ENCODE measurements at regions not wholly inside any gene's neighbourhood (a gene's known extent, or its start where the extent isn't known, plus 50 kb on each side); places are given as distances from the start of the nearest gene placed in this dataset.
A peak's percentile ranks its signal among the peaks of the same experiment; 100 is the strongest.

DNA sequence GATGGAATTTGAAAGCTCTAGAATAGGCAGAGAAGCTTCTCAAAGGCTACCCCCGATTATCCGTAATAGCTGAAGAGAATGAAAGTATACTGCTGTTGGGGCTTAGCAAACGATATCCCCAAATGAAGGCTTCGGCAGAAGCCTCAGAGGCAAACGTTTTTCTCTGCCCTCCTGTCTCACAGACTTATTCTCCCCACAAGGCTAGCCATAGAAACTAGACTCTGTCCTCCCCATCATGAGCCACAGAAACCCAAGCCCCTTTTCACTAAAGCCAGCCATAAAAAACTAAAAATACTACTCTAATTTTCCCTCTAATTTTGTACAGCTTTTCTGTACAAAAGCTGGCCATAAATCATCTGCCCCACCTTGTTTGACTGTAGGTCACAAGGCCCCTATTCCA lies 413.4 kb upstream of the CFAP20DC start:
- TF ChIP-seq, protein P1, sequence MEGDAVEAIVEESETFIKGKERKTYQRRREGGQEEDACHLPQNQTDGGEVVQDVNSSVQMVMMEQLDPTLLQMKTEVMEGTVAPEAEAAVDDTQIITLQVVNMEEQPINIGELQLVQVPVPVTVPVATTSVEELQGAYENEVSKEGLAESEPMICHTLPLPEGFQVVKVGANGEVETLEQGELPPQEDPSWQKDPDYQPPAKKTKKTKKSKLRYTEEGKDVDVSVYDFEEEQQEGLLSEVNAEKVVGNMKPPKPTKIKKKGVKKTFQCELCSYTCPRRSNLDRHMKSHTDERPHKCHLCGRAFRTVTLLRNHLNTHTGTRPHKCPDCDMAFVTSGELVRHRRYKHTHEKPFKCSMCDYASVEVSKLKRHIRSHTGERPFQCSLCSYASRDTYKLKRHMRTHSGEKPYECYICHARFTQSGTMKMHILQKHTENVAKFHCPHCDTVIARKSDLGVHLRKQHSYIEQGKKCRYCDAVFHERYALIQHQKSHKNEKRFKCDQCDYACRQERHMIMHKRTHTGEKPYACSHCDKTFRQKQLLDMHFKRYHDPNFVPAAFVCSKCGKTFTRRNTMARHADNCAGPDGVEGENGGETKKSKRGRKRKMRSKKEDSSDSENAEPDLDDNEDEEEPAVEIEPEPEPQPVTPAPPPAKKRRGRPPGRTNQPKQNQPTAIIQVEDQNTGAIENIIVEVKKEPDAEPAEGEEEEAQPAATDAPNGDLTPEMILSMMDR (IDR thresholded peaks at IDR 0.05; ENCODE audit: insufficient read depth, low read length, severe bottlenecking): no peak
- FAIRE-seq: no peak
- no peak for DNase-seq (ENCODE audit: low read depth)
- Histone ChIP-seq H3K27me3 (ENCODE audit: control insufficient read depth, insufficient read depth, low read length) (no peaks in the 10 kb centered on the region), H3K36me3 (ENCODE audit: control insufficient read depth, insufficient read depth, low read length) (no peaks in the 10 kb centered on the region), H3K4me3 (ENCODE audit: low read depth, low read length) (no peak overlapping the region)

- no peak overlapping the region for H3K4me3 ChIP-seq (ENCODE audit: low read depth, low read length)
- no peaks in the 10 kb centered on the region for H3K27me3 ChIP-seq (ENCODE audit: control insufficient read depth, insufficient read depth, low read length)
- H3K36me3 ChIP-seq (ENCODE audit: control insufficient read depth, insufficient read depth, low read length): no peaks in the 10 kb centered on the region
- no peak for DNase-seq (ENCODE audit: low read depth)
- TF ChIP-seq, protein P1 (IDR thresholded peaks at IDR 0.05; ENCODE audit: insufficient read depth, low read length, severe bottlenecking): no peak
- no peak for FAIRE-seq
Measured at GRCh38 chr3:59460068-59460467, 410.2 kb upstream of the CFAP20DC start.

GRCh38 chr3:59456852-59457485 lies 407.1 kb upstream of the CFAP20DC start:
- TF ChIP-seq, protein P1 (IDR thresholded peaks at IDR 0.05; ENCODE audit: insufficient read depth, low read length, severe bottlenecking): no peak
- no peak overlapping the region for H3K4me3 ChIP-seq (ENCODE audit: low read depth, low read length)
- no peak for DNase-seq (ENCODE audit: low read depth)
- no peaks in the 10 kb centered on the region for H3K27me3 ChIP-seq (ENCODE audit: control insufficient read depth, insufficient read depth, low read length)
- H3K36me3 ChIP-seq (ENCODE audit: control insufficient read depth, insufficient read depth, low read length): no peaks in the 10 kb centered on the region
- FAIRE-seq: no peak

DNA sequence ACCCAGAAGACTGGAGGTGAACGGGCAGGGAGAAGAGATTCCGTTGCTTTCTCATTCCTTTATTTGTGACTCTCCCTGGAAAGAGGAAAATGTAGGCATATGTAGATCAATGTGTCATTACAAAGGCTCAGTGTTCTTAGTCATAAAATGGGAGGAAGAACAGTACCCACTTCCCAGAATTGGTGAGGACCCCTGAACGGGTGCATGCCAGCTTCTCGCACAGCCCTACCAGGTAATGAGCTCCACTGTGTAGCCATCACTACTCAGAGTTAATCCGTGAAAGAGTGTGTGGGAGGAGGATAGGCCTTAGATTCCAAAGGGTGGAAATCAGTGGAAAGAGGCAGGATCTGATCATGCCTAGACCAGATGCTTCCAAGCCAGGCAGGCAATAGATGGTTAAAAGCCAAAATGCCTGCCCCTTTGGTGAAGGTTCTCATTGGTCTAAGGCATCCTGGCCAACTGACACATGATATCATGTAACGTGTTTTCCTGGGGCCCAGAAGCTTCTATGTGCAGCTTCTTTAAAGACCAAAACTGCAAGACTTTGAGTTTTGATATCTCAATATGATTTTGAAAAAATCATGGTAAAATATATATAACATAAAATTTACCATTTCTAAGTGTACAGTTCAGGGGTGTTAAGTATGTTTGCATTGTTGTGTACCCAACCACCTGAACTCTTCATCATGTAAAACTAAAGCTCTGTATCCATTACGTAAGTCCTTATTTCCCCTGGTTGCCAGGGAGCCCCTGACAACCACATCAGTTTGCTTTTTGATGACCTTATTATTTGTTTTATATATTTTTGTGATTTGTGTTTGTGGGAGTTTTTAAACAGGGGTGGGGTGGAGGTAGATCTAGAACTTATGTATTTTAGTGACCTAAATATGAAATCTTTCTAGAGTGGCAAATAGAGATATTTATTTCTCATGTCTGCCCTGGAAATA lies 402.2 kb upstream of the CFAP20DC start:
- FAIRE-seq (no peak), DNase-seq (ENCODE audit: low read depth) (peak; percentile 55)
- Histone ChIP-seq H3K27me3 (ENCODE audit: control insufficient read depth, insufficient read depth, low read length) (no peaks in the 10 kb centered on the region), H3K4me3 (ENCODE audit: low read depth, low read length) (no peak overlapping the region), H3K36me3 (ENCODE audit: control insufficient read depth, insufficient read depth, low read length) (no peaks in the 10 kb centered on the region)
- TF ChIP-seq, protein P1 (IDR thresholded peaks at IDR 0.05; ENCODE audit: insufficient read depth, low read length, severe bottlenecking): no peak

DNA sequence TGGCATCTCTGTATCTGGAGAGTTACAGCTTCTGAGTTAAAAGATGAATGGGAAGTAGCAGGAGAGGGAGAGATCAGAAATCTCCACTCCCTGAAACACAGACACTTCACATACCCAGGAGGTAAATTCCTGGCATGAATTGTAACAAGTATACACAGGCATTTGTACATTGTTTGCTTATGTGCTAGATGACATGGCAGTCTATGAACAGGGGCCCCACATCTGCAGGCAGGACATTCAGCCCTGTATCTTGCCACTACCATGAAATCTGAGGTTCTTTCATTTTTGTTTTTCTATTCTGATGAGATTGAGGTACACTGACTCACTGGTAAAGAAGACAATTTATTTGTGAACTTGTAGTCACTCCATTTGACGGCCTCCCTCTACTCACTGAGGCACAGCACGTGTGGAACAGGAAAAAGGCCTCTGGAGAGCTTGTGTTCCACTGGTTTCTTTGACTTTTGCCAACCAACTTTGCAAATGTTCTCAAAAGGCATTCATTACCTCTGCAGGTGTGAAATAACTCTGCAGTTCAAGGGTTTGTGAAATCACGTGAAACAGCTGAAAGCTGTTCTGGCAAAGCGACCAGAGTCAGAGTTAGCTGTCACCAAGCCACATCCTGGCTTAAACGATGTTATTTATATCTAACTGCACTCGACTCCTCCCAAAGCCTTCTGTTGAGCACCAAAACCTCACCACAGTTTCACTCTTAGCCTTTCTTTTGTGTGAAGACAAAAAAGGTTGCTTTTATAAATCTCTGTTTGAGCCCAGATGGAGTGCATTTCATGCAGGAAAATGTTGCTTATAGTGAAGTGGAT lies 401.3 kb upstream of the CFAP20DC start:
- TF ChIP-seq, protein P1 (IDR thresholded peaks at IDR 0.05; ENCODE audit: insufficient read depth, low read length, severe bottlenecking): no peak
- FAIRE-seq (no peak), DNase-seq (ENCODE audit: low read depth) (peak; percentile 89)
- no peak overlapping the region for H3K4me3 ChIP-seq (ENCODE audit: low read depth, low read length)
- no peaks in the 10 kb centered on the region for H3K27me3 ChIP-seq (ENCODE audit: control insufficient read depth, insufficient read depth, low read length)
- no peaks in the 10 kb centered on the region for H3K36me3 ChIP-seq (ENCODE audit: control insufficient read depth, insufficient read depth, low read length)
